HFFc6 (cell line): ENCODE measurements at regions not wholly inside any gene's neighbourhood (a gene's known extent, or its start where the extent isn't known, plus 50 kb on each side); places are given as distances from the start of the nearest gene placed in this dataset.

Source experiments
- DNase-seq: peaks from one replicate; pipeline ENCODE4 v3.0.0-alpha.2; 2018
- H3K27ac Mint-ChIP-seq: 2 replicates; pipeline ENCODE4 v1.8.0; 2020; ENCODE audit warnings: mild to moderate bottlenecking, mixed read lengths
- H3K27me3 Mint-ChIP-seq: 2 replicates; pipeline ENCODE4 v1.8.0; 2021; ENCODE audit warnings: mild to moderate bottlenecking, moderate library complexity, mixed read lengths; ENCODE audit not compliant: insufficient read depth
- H3K36me3 Mint-ChIP-seq: 2 replicates; pipeline ENCODE4 v1.8.0; 2021; ENCODE audit warnings: low read depth, mixed read lengths
- H3K4me1 Mint-ChIP-seq: 2 replicates; pipeline ENCODE4 v1.8.0; 2020; ENCODE audit warnings: low read depth, mixed read lengths
- H3K4me3 Mint-ChIP-seq: 2 replicates; pipeline ENCODE4 v1.8.0; 2020; ENCODE audit warnings: mild to moderate bottlenecking, moderate library complexity, mixed read lengths
- H3K9me3 Mint-ChIP-seq: 2 replicates; pipeline ENCODE4 v1.8.0; 2020; ENCODE audit warnings: mild to moderate bottlenecking, mixed read lengths
- TF ChIP-seq, protein P1 (sequence below): fragments of 200-600 bp; sonication (generic); IDR thresholded peaks from 2 replicates; pipeline ENCODE4 v1.5.0; 2021; ENCODE audit warnings: antibody characterized with exemption, mild to moderate bottlenecking

DNA sequence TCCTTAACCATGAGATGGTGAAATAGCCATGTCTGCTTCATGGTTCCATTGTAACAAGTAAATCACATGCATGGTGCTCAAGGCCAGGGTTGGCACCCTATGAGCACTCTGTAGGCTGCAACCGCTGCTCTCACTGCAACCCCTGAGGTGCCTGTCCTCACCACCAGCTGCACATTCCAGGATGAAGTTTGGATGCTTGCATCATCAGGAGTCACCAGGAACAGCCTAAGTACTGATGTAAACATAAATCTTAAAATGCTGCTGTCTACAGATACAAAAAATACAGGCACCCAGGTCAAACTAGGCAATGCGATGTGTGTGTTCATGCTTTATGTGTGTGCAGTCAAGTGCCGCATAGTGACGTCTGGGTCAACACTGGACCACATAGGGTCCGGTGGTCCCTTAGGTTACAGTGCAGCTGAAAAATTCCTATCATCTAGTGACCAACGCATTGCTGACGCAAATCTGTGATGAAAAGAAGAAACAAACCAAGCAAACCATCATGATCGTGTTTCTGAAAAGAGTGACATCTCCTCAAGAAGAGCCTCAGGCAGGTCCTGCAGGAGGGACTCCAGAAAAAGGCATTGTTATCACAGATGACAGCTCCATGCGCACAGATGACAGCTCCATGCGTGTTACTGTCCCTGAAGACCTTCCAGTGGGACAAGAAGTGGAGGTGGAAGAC, 234.8 kb downstream of the AUH start:
- peaks cover 45% of the 10 kb centered on the region for H3K4me1 Mint-ChIP-seq
- peaks cover 32% of the 10 kb centered on the region for H3K36me3 Mint-ChIP-seq
- no peak overlapping the region for H3K4me3 Mint-ChIP-seq
- H3K9me3 Mint-ChIP-seq, result peaks cover 19% of the 10 kb centered on the region
- peak overlapping the region; percentile 60; the same call in 1 of the 2 replicates for H3K27ac Mint-ChIP-seq
- DNase-seq, result peak; percentile 36
- TF ChIP-seq, protein P1, sequence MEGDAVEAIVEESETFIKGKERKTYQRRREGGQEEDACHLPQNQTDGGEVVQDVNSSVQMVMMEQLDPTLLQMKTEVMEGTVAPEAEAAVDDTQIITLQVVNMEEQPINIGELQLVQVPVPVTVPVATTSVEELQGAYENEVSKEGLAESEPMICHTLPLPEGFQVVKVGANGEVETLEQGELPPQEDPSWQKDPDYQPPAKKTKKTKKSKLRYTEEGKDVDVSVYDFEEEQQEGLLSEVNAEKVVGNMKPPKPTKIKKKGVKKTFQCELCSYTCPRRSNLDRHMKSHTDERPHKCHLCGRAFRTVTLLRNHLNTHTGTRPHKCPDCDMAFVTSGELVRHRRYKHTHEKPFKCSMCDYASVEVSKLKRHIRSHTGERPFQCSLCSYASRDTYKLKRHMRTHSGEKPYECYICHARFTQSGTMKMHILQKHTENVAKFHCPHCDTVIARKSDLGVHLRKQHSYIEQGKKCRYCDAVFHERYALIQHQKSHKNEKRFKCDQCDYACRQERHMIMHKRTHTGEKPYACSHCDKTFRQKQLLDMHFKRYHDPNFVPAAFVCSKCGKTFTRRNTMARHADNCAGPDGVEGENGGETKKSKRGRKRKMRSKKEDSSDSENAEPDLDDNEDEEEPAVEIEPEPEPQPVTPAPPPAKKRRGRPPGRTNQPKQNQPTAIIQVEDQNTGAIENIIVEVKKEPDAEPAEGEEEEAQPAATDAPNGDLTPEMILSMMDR, result no peak
- H3K27me3 Mint-ChIP-seq, result no peaks in the 10 kb centered on the region

DNA sequence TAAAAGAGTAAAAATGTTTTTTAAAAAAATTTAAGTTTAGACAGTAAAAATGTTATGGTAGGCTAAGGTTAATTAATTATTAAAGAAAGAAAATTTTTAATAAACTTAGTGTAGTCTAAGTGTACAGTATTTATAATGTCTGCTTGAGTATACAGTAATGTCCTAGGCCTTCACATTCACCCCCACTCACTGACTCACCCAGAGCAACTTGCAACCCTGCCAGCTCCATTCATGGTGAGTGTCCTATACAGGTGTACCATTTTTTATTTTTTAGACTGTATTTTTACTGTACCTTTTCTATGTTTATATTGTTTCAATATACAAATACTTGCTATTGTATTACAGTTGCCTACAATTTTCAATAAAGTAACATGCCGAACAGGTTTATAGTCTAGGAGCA, 234.1 kb downstream of the AUH start:
- Mint-ChIP-seq H3K4me3 (no peak overlapping the region), H3K9me3 (peaks cover 17% of the 10 kb centered on the region), H3K4me1 (peaks cover 44% of the 10 kb centered on the region), H3K27me3 (no peaks in the 10 kb centered on the region), H3K36me3 (peaks cover 27% of the 10 kb centered on the region), H3K27ac (no peak overlapping the region)
- DNase-seq, result no peak
- TF ChIP-seq, protein P1, result no peak

DNA sequence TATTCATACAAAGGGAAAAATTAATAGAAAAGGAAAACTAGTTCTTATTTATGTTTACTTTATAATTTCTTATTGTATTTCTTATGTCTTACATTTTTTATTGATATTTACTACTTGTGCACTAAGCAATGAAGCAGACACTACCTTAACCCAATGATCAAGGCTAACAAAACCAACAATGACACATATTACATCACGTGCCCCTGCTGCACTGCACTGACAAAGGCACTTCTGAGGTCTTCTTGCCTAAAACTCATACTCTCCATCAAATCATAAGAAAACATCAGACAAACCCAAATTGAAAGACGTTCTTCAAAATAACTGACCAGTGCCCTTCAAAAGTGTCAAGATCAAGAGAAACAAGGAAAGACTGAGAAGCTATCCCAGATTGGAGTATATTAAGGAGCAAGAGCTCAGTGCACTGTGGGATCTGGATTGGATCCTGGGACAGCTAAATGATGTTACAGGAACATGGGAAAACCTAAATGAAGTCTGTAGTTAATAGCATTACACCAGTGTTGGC, 230.9 kb downstream of the AUH start:
- Mint-ChIP-seq H3K9me3 (no peaks in the 10 kb centered on the region), H3K36me3 (peaks cover 2% of the 10 kb centered on the region; the same call in 1 of the 2 replicates), H3K4me3 (peak overlapping the region; percentile 76), H3K27me3 (no peaks in the 10 kb centered on the region), H3K4me1 (peaks cover 46% of the 10 kb centered on the region), H3K27ac (peak overlapping the region; percentile 93)
- DNase-seq, result no peak
- TF ChIP-seq, protein P1, result no peak

DNA sequence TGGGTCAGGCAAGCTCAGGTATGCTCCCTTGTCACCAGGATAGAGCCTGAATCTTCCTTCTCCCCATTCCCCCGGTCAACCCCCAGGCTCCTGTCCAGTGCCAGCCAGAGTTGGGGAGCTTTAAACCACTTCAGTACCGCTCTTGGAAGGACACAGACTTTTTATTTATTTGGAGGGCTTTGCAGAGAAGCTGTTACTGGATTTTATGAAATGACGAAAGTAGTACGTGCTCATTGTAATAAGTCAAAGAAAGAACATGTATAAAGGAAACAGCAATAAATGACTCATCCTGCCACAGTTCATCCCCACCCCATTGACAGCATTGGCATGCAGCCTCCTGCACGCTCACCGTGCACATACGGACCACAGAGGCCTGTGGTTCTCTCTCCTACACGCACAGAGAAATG, 230.3 kb downstream of the AUH start:
- Mint-ChIP-seq H3K27me3 (no peaks in the 10 kb centered on the region), H3K9me3 (no peaks in the 10 kb centered on the region), H3K36me3 (no peaks in the 10 kb centered on the region), H3K4me3 (peak overlapping the region; percentile 76), H3K4me1 (peaks cover 40% of the 10 kb centered on the region), H3K27ac (peak overlapping the region; percentile 93)
- DNase-seq, result peak; percentile 95
- TF ChIP-seq, protein P1, result no peak

DNA sequence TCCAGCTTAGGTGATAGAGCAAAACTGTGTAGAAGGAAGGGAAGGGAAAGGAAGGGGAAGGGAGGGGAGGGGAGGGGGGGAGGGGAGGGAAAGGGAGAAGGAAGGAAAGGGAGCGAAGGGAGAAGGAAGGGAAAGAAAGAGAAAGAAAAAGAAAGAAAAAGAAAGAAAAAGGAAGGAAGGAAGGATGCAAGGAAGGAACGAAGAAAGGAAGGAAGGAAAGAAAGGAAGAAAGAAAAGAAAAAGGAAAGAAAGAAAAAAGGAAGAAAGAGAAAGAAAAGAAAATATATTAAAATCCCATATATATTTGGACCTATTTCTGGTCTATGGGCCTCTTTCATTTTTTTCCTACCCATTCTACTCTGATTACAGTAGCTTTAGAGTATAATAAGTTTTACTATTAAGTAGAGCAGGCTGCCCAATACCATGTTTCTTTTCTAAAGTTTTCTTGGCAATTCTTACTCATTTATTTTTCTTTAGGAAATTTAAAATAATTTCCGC, 229.1 kb downstream of the AUH start:
- H3K4me1 Mint-ChIP-seq, result peaks cover 32% of the 10 kb centered on the region
- no peaks in the 10 kb centered on the region for H3K9me3 Mint-ChIP-seq
- H3K27me3 Mint-ChIP-seq, result no peaks in the 10 kb centered on the region
- H3K4me3 Mint-ChIP-seq, result no peak overlapping the region
- TF ChIP-seq, protein P1, result no peak
- H3K27ac Mint-ChIP-seq, result peak overlapping the region; percentile 93; the same call in 1 of the 2 replicates
- H3K36me3 Mint-ChIP-seq, result no peaks in the 10 kb centered on the region
- DNase-seq, result no peak
